ENCODE measurements at regions not wholly inside any gene's neighbourhood (a gene's known extent, or its start where the extent isn't known, plus 50 kb on each side); places are given as distances from the start of the nearest gene placed in this dataset.

DNA sequence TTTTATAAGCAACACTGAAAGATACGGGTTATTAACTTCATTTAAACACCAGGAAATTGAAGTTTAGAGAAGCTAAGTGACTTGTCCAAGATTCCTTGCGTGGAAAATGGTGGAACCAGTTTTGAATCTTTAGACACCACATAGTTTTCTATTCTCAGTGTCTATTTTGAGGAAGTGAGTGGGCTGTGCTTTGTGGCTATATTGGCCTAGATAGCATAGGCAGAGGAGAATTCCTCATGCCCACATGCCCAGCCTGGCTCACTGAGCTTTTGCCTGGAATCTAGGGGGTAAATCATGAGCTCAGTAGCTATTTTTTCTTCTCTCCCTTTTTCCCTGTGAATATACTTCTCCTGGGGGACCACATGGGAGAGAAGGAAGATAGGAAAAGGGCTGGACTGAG lies 431.3 kb downstream of the HS3ST3B1 start:
- FAIRE-seq (no peak), DNase-seq (ENCODE audit: low read depth in 1 of 2, low spot score in 2 of 2) (no peak)
- no peak overlapping the region for H3K56ac ChIP-seq (replicated peaks; ENCODE audit: insufficient read length, low read depth, low read length)
- no peak overlapping the region for H4K8ac ChIP-seq (ENCODE audit: extremely low read depth, insufficient read depth, low read length)
- H3K27ac ChIP-seq (ENCODE audit: low read depth, low read length) = no peak overlapping the region
- no peak overlapping the region for H2BK20ac ChIP-seq (ENCODE audit: low read length)
- no peak overlapping the region for H2BK12ac ChIP-seq (ENCODE audit: low read depth, low read length)
- H4K91ac ChIP-seq (replicated peaks; ENCODE audit: insufficient read length, low read length) = no peak overlapping the region
- 81% methylated on average over 2 of the region's 2 CpGs; no CpG with 5 or more reads in 1 of the 2 experiments for WGBS, 2 experiments (ENCODE audit: extremely low coverage in 1 of 2, insufficient coverage in 1 of 2, insufficient read length in 1 of 2, insufficient replicate concordance in 2 of 2, low coverage in 1 of 2, low lambda C conversion rate in 2 of 2, missing lambda C conversion rate in 1 of 2)
- H2BK120ac ChIP-seq (replicated peaks; ENCODE audit: low read depth, low read length) = no peak overlapping the region
- no peak overlapping the region for H2BK5ac ChIP-seq (ENCODE audit: low read depth, low read length)
- no peaks in the 10 kb centered on the region for H3K27me3 ChIP-seq (replicated peaks in 1 of 4; ENCODE audit: control insufficient read depth in 3 of 4, extremely low read depth in 1 of 4, insufficient read depth in 3 of 4, low read length in 3 of 4)
- no peaks in the 10 kb centered on the region for H4K20me1 ChIP-seq (replicated peaks in 1 of 2; ENCODE audit: control insufficient read depth in 1 of 2, insufficient read depth in 2 of 2, low read length in 2 of 2)
- H3K14ac ChIP-seq (ENCODE audit: insufficient read length) = no peak overlapping the region
- ChIA-PET CTCF (ENCODE audit: partially characterized antibody) (interaction anchor here (0.8 to 1.0 kb wide), 2 partner anchors 14 to 92 kb away, joined by 3 read pairs; no protein-coding TSS in a partner anchor), POLR2A (ENCODE audit: partially characterized antibody) (no interaction called here)
- no peak overlapping the region for H4K5ac ChIP-seq (ENCODE audit: insufficient read length, low read depth, low read length)
- no peak overlapping the region for H2AFZ ChIP-seq (ENCODE audit: low read length)
- no peak overlapping the region for H2AK5ac ChIP-seq (ENCODE audit: low read depth, low read length)
- H3K4me3 ChIP-seq (ENCODE audit: extremely low read depth in 1 of 4, insufficient read depth in 2 of 4, low read depth in 3 of 4, low read length in 4 of 4) = no peak overlapping the region
- no peak overlapping the region for H3K4ac ChIP-seq (replicated peaks; ENCODE audit: insufficient read length, low read depth, low read length)
- H3K9ac ChIP-seq (replicated peaks in 1 of 4; ENCODE audit: extremely low read depth in 1 of 4, low read depth in 3 of 4, low read length in 3 of 4) = no peak overlapping the region
- no peak overlapping the region for H3K18ac ChIP-seq (ENCODE audit: extremely low read depth, low read length)
- no peaks in the 10 kb centered on the region; a peak in 1 of 7 replicates for H3K4me1 ChIP-seq (replicated peaks in 1 of 4; ENCODE audit: control insufficient read depth in 3 of 4, insufficient read depth in 4 of 4, low read length in 3 of 4)
- no peaks in the 10 kb centered on the region for H3K36me3 ChIP-seq (ENCODE audit: control insufficient read depth in 2 of 4, insufficient read depth in 4 of 4, low read length in 3 of 4)
- no peak overlapping the region for H2BK15ac ChIP-seq (ENCODE audit: low read length)
- H3K4me2 ChIP-seq (ENCODE audit: insufficient read depth in 1 of 2, low read depth in 2 of 2, low read length in 2 of 2) = no peak overlapping the region
- H3K79me1 ChIP-seq (ENCODE audit: low read depth, low read length) = no peaks in the 10 kb centered on the region
- no peaks in the 10 kb centered on the region for H3K79me2 ChIP-seq (ENCODE audit: control insufficient read depth in 1 of 2, insufficient read depth in 2 of 2, low read length in 2 of 2)
- TF ChIP-seq JUN (IDR thresholded peaks at IDR 0.05; ENCODE audit: low read depth, low read length) = no peak
- TF ChIP-seq POU5F1 (IDR thresholded peaks at IDR 0.05; ENCODE audit: low read depth, low read length) = no peak
- TF ChIP-seq SP2 (IDR thresholded peaks at IDR 0.05; ENCODE audit: low read length) = no peak
- no peak for TF ChIP-seq KDM4A (IDR thresholded peaks at IDR 0.05; ENCODE audit: low read depth, low read length, severe bottlenecking)
- no peak for TF ChIP-seq SRF (IDR thresholded peaks at IDR 0.05; ENCODE audit: low read depth, low read length)
- H3K9me3 ChIP-seq (ENCODE audit: insufficient read depth in 2 of 2, low read depth in 1 of 2, low read length in 1 of 2) = no peaks in the 10 kb centered on the region
- H3K23ac ChIP-seq (ENCODE audit: insufficient read length) = no peak overlapping the region
- H3K23me2 ChIP-seq (ENCODE audit: low read depth, low read length) = no peaks in the 10 kb centered on the region

Data from H1 (cell line).